LNCAP (cell line): ENCODE measurements at regions not wholly inside any gene's neighbourhood (a gene's known extent, or its start where the extent isn't known, plus 50 kb on each side); places are given as distances from the start of the nearest gene placed in this dataset.

Experiments used
- TF ChIP-seq, protein P1 (sequence below): fragments of 450-650 bp; IDR thresholded peaks from 2 replicates; pipeline ENCODE4 v1.5.1; 2017; ENCODE audit warnings: mild to moderate bottlenecking

DNA sequence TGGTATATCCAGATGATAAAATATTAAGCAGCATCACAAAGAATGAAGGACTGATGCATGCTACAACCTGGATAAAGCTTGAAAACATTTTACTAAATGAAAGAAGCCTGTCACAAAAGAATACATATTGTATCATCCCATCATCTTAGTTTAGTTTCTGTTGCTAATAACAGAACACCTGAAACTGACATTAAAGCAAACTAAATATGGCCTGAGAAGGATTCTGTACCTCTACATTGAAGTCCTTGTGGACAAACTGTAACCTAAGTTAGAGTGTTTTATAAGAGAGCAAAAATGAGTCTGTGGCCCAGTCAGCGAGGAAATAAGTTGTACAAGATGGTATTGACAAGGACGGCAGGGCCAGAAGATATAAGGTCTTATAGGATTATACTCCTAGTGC lies 261.0 kb upstream of the CPHXL start:
- TF ChIP-seq, protein P1, sequence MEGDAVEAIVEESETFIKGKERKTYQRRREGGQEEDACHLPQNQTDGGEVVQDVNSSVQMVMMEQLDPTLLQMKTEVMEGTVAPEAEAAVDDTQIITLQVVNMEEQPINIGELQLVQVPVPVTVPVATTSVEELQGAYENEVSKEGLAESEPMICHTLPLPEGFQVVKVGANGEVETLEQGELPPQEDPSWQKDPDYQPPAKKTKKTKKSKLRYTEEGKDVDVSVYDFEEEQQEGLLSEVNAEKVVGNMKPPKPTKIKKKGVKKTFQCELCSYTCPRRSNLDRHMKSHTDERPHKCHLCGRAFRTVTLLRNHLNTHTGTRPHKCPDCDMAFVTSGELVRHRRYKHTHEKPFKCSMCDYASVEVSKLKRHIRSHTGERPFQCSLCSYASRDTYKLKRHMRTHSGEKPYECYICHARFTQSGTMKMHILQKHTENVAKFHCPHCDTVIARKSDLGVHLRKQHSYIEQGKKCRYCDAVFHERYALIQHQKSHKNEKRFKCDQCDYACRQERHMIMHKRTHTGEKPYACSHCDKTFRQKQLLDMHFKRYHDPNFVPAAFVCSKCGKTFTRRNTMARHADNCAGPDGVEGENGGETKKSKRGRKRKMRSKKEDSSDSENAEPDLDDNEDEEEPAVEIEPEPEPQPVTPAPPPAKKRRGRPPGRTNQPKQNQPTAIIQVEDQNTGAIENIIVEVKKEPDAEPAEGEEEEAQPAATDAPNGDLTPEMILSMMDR: no peak

DNA sequence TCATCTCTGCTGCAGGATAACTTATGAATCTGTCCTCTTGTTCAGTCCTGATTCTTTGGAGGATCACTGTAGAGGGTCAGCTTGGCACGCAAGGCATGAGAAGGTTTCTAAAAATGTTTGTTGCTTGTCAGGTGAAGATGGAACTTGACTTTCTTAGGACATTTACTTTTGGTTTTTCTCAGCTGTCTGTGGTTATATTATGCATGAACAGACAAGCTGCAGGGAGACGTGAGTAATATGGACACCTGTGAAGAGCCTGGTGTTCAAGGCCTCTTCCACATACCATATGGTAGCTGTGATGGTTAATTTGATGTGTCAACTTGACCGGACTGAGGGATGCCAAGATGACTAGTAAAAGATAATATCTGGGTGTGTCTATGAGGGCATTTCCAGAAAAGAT lies 270.2 kb upstream of the CPHXL start:
- TF ChIP-seq, protein P1: no peak

DNA sequence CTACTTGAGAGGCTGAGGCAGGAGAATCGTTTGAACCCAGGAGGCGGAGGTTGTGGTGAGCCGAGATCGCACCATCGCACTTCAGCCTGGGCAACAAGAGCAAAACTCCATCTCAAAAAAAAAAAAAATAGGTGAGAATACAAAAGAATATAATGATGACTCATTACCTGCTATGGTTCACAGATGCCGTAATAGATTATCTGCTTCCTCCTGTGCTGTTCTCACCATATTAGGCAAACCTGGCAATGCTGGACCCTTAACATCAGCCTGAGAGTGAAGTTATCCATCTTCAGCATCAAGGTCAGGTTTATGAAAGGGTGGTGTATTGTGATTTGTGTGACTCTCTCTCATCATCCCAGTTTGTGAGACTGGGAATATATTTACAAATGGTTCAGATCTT lies 271.3 kb upstream of the CPHXL start:
- TF ChIP-seq, protein P1: no peak

DNA sequence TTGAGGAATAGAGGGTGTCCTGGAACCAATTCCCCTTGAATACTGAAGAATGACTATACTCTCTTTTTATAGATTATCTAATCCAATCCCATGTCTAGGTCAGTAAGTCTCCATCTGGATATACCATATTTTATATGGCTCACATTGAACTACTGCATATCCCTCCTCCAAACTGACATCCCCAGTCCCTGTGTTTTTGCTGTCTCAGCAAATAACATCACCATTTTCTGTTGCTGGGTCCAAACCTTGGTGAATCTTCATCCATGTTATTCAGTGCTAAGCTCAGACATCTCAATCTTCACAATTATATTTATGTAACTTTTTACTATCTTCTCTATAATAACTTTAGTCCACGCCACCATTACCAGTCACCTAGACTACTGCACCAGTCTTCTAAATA lies 269.6 kb upstream of the CNTNAP4 start:
- TF ChIP-seq, protein P1: no peak

DNA sequence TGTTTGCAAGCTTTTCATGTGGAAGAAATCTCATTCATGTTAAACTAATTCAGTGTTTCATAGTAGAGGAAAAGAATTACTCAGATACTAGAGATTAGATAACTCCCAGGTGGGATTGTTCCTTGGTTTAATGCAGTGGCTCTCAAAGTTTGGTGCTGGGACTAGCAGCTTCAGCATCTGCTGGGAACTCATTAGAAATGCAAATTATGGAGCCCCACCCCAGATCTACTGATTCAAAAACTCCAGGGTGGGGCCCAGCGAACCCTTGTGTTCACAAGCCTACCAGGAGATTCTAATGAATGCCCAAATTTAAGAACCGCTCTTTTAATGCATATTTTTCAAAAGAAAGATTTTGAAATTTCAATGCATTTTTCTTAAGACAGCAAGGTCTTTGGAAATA lies 253.4 kb upstream of the CNTNAP4 start:
- TF ChIP-seq, protein P1: no peak

DNA sequence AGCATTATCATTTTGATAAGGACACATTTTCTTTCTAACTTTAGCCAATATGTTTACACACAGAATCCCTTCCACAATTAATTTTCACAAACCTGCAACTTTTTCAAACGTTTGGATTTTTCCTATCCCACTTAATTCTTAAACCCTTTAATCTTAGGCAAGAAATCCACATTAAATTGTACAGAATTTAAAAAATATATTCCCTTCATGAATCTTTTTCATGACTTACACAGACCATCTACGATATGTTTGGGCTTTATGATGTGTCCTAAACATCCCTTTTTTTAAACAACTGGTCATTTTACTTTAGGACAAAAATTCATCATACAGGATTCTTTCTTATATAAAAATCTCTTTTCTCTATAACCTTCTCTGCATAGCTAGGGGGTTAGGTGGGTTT lies 241.5 kb upstream of the CNTNAP4 start:
- TF ChIP-seq, protein P1: no peak

DNA sequence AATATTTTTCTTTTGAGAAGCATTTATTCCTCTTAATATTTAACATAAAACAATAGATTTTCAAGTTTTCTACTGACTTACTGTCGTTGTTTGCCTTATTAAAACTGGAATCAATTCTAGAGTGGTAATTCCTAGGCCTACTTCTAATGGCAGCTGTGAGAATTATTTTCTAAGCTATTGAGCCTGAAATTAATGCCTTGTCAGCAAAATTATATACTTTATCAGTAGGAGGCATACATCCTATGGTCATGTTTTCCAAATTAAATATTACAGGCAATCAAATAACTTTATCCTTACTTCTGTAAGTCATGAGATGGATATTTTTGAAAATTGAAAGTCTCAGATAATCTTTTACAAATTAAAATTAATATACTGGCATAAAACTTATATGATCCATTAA lies 239.1 kb upstream of the CNTNAP4 start:
- TF ChIP-seq, protein P1: no peak

DNA sequence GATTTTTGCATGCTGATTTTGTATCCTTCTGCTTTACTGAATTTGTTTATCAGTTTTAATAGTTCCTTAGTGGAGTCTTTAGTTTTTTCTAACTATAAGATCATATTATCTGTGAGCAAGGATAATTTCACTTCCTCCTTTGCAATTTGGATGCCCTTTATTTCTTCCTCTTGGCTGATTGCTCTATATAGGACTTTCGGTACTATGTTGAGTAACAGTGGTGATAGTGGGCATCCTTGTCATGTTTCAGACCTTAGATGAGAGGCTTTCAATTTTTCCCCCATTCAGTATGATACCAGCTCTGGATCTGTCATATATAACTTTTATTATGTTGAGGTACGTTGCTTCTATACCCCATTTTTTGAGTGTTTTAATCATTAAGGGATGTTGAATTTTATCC lies 224.5 kb upstream of the CNTNAP4 start:
- TF ChIP-seq, protein P1: no peak
